Endodermal cell (in vitro differentiated cells): ENCODE measurements at regions not wholly inside any gene's neighbourhood (a gene's known extent, or its start where the extent isn't known, plus 50 kb on each side); places are given as distances from the start of the nearest gene placed in this dataset.

Experiments
- DNase-seq: peaks from one replicate; pipeline ENCODE4 v3.0.0-alpha.2; 2017
- H3K27ac ChIP-seq: 2 replicates; pipeline ENCODE4 v1.5.1; 2013; ENCODE audit warnings: mild to moderate bottlenecking, low read depth, low read length, moderate library complexity
- H3K27me3 ChIP-seq: 2 replicates; pipeline ENCODE4 v1.6.1; 2013; ENCODE audit warnings: mild to moderate bottlenecking, low read length, moderate library complexity; ENCODE audit not compliant: insufficient read depth, control insufficient read depth, poor library complexity, severe bottlenecking
- H3K36me3 ChIP-seq: 2 replicates; pipeline ENCODE4 v1.7.0; 2013; ENCODE audit warnings: mild to moderate bottlenecking, low read length, moderate library complexity; ENCODE audit not compliant: control insufficient read depth, insufficient read depth
- H3K4me1 ChIP-seq: one replicate; pipeline ENCODE4 v1.7.0; 2013; ENCODE audit warnings: low read length; ENCODE audit not compliant: control insufficient read depth, insufficient read depth
- H3K4me3 ChIP-seq: 2 replicates; pipeline ENCODE4 v1.5.1; 2013; ENCODE audit warnings: mild to moderate bottlenecking, low read length, moderate library complexity
- H3K9ac ChIP-seq: 2 replicates; pipeline ENCODE4 v1.6.1; 2013; ENCODE audit warnings: mild to moderate bottlenecking, low read length, moderate library complexity; ENCODE audit not compliant: poor library complexity, severe bottlenecking; ENCODE audit errors: extremely low read depth
- H3K9me3 ChIP-seq: 2 replicates; pipeline ENCODE4 v1.6.1; 2013; ENCODE audit warnings: mild to moderate bottlenecking, low read length, moderate library complexity; ENCODE audit not compliant: control insufficient read depth
- H3K27ac Mint-ChIP-seq: 2 replicates; pipeline ENCODE4 v1.8.0; 2020; ENCODE audit warnings: mixed read lengths
- H3K27me3 Mint-ChIP-seq: 2 replicates; pipeline ENCODE4 v1.8.0; 2021; ENCODE audit warnings: mild to moderate bottlenecking, mixed read lengths; ENCODE audit not compliant: insufficient read depth
- H3K36me3 Mint-ChIP-seq: 2 replicates; pipeline ENCODE4 v1.8.0; 2020; ENCODE audit warnings: low read depth, mixed read lengths
- H3K4me1 Mint-ChIP-seq: 2 replicates; pipeline ENCODE4 v1.8.0; 2020; ENCODE audit warnings: mixed read lengths
- H3K4me3 Mint-ChIP-seq: 2 replicates; pipeline ENCODE4 v1.8.0; 2020; ENCODE audit warnings: mild to moderate bottlenecking, moderate library complexity, mixed read lengths
- H3K9me3 Mint-ChIP-seq: 2 replicates; pipeline ENCODE4 v1.8.0; 2020; ENCODE audit warnings: mild to moderate bottlenecking, mixed read lengths
- WGBS, 2 experiments: methylation state at CpG; one replicate each; pipeline versions ENCODE4 v1.1.5 to v1.1.7; 2013; ENCODE audit warnings: missing lambda C conversion rate in 2 of 2, mixed read lengths in 1 of 2; ENCODE audit not compliant: insufficient coverage in 1 of 2, insufficient read length in 1 of 2; 5-methylcytosine and 5-hydroxymethylcytosine counted together
- TF ChIP-seq, protein P1 (sequence below): fragments of 200-600 bp; sonication (generic); conservative IDR thresholded peaks from 2 replicates; pipeline ENCODE4 v1.5.0; 2021; ENCODE audit warnings: antibody characterized with exemption, mild to moderate bottlenecking

DNA sequence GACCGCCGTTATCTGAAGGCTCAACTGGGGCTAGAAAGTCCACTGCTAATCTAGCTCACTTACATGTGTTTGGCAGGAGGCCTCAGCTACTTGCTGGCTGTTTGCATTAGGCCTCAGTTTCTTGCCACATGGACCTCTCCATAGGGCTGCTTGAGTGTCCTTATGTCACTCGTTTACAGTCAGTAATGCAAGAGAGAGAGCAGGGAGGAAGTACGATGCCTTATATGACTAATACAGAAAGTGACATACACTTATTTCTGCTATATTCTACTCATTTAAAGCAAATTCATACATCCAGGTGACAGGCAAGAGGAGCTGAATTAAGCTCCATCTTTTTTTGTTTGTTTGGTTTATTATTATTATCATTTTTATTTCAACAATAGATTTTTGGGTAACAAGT is 179.6 kb downstream of the LURAP1L start:
- H3K9me3 ChIP-seq, result peaks cover 23% of the 10 kb centered on the region
- no peaks in the 10 kb centered on the region for H3K27me3 ChIP-seq
- TF ChIP-seq, protein P1, sequence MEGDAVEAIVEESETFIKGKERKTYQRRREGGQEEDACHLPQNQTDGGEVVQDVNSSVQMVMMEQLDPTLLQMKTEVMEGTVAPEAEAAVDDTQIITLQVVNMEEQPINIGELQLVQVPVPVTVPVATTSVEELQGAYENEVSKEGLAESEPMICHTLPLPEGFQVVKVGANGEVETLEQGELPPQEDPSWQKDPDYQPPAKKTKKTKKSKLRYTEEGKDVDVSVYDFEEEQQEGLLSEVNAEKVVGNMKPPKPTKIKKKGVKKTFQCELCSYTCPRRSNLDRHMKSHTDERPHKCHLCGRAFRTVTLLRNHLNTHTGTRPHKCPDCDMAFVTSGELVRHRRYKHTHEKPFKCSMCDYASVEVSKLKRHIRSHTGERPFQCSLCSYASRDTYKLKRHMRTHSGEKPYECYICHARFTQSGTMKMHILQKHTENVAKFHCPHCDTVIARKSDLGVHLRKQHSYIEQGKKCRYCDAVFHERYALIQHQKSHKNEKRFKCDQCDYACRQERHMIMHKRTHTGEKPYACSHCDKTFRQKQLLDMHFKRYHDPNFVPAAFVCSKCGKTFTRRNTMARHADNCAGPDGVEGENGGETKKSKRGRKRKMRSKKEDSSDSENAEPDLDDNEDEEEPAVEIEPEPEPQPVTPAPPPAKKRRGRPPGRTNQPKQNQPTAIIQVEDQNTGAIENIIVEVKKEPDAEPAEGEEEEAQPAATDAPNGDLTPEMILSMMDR, result no peak
- H3K27me3 Mint-ChIP-seq, result peaks cover 10% of the 10 kb centered on the region
- H3K36me3 Mint-ChIP-seq, result peaks cover 11% of the 10 kb centered on the region
- H3K4me1 ChIP-seq, result no peaks in the 10 kb centered on the region
- H3K4me3 ChIP-seq, result no peak overlapping the region
- H3K4me3 Mint-ChIP-seq, result no peak overlapping the region
- peaks cover 33% of the 10 kb centered on the region for H3K4me1 Mint-ChIP-seq
- 87 to 100% methylated on average over 3 to 4 of the region's 4 CpGs for WGBS, 2 experiments
- no peak overlapping the region for H3K27ac ChIP-seq
- H3K9me3 Mint-ChIP-seq, result peaks cover 36% of the 10 kb centered on the region
- no peaks in the 10 kb centered on the region for H3K36me3 ChIP-seq
- no peak overlapping the region for H3K9ac ChIP-seq
- DNase-seq, result no peak
- peak overlapping the region; percentile 38 for H3K27ac Mint-ChIP-seq

DNA sequence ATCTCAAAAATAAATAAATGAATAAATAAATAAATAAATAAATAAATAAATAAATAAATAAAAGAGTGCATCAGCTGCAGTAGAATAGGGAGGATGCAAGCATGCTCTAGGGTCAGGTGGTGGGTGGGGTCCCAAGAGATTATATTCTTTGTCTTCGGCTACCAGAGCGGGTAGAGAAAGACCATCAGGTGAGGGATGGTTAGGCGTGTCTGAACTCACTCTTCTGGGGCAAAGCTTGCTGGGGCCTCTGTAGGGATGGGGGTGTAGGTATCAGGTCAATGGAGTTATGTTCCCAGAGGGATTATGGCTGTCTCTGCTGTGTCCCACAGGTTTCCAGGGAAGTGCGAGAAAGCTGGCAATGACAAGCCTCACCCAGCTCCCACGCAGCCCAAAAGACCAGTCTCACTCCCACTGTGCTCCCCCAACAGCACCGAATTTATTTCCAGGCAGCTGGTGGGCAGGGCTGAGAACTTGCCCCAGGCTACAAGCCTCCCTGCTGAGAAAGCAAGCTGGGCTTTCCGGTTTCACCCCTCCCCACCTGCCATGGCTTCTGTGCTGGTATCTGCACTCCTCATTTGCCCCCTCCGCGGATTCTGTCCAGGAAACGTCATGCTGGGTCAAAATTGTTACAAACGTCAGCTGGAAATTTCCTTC is 180.8 kb downstream of the LURAP1L start:
- Histone ChIP-seq H3K9me3 (peaks cover 23% of the 10 kb centered on the region), H3K4me1 (no peaks in the 10 kb centered on the region), H3K36me3 (no peaks in the 10 kb centered on the region), H3K9ac (no peak overlapping the region), H3K4me3 (no peak overlapping the region), H3K27ac (no peak overlapping the region), H3K27me3 (no peaks in the 10 kb centered on the region)
- Mint-ChIP-seq H3K27ac (peak overlapping the region; percentile 73), H3K9me3 (peaks cover 32% of the 10 kb centered on the region), H3K27me3 (peaks cover 3% of the 10 kb centered on the region), H3K36me3 (peaks cover 11% of the 10 kb centered on the region), H3K4me3 (peak overlapping the region; percentile 24), H3K4me1 (peaks cover 26% of the 10 kb centered on the region)
- peak; percentile 90 for DNase-seq
- 52 to 79% methylated on average over 4 to 11 of the region's 11 CpGs for WGBS, 2 experiments
- TF ChIP-seq, protein P1, result no peak

DNA sequence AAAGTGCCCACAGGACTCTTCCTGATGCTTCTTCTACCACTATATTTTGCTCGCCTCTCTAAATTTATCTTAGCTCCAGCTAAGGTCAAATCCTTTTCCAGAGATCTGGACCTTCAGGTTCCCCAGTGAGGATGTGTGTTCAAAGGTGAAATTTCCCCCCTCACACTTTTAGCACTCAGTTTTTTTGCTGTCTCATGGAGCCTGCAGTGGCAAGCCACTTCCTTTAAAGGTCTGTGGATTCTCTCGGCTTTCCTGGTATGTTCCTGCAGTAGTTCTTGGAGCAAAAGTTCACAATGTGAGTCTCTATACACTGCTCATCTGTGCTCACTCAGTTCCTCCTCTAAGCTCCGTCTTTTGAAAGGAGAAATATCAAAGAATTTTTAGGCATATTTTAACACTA is 181.4 kb downstream of the LURAP1L start:
- H3K27ac Mint-ChIP-seq, result peak overlapping the region; percentile 73
- peaks cover 11% of the 10 kb centered on the region for H3K36me3 Mint-ChIP-seq
- peak overlapping the region; percentile 24 for H3K4me3 Mint-ChIP-seq
- H3K27me3 Mint-ChIP-seq, result no peaks in the 10 kb centered on the region
- H3K27ac ChIP-seq, result no peak overlapping the region
- H3K27me3 ChIP-seq, result no peaks in the 10 kb centered on the region
- no peak for DNase-seq
- no peaks in the 10 kb centered on the region for H3K4me1 ChIP-seq
- TF ChIP-seq, protein P1, result no peak
- 44 to 50% methylated on average over 2 of the region's 3 CpGs for WGBS, 2 experiments
- H3K9me3 ChIP-seq, result peaks cover 23% of the 10 kb centered on the region
- H3K4me1 Mint-ChIP-seq, result peaks cover 26% of the 10 kb centered on the region
- H3K36me3 ChIP-seq, result no peaks in the 10 kb centered on the region
- H3K4me3 ChIP-seq, result no peak overlapping the region
- H3K9ac ChIP-seq, result no peak overlapping the region
- peaks cover 32% of the 10 kb centered on the region for H3K9me3 Mint-ChIP-seq
